Renal cortex interstitium (tissue), 11 donors: ENCODE measurements at regions not wholly inside any gene's neighbourhood (a gene's known extent, or its start where the extent isn't known, plus 50 kb on each side); places are given as distances from the start of the nearest gene placed in this dataset.
A peak's percentile ranks its signal among the peaks of the same experiment; 100 is the strongest.
"Not testable (repeated sequence)": the region's sequence is repeated elsewhere in the genome, so short reads cannot be mapped to it uniquely, and the experiment has no call there.

Experiments
- DNase-seq, 11 donors: peaks; one replicate each; pipeline ENCODE4 v3.0.0-alpha.2; 2013; ENCODE audit warnings: low read depth in 9 of 11, low spot score in 4 of 11; ENCODE audit errors: extremely low read depth in 1 of 11

DNA sequence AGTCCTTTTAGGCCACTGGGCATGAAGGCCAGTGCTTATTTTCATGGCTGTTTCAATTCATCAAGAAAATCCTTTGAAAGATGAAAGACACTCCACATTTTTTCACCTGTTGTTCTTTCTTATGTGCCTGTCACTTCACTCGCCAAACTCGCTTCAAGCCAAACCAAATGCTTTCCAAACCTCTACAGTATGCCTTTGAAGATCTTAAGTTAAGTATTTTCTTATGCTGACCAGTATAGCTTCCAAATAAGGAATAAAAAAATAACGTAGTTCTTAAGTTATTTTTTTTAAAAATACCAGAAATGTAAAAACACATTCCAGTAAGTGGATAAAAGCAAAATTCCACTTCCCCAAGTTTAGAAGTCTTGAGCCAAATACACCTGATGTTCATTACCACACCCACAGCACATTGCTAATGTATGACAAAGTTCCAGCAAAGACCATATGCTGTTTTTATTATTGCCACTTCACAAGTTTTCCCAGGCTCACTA is 186.1 kb downstream of the MTERF1 start:
- DNase-seq = no peak

DNA sequence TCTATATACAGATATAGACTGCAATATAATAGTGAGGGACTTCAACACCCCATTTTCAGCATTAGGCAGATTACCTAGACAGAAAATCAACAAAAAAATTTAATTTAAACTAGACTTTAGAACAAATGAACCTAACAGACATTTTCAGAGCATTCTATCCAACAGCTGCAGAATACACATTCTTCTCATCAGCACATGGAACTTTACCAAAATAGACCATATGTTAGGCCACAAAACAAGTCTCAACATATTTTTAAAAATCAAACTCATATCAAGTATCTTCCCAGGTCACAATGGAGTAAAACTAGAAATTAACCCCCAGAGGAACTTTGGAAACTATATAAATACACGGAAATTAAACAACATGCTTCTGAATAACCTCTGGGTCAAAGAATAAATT is 169.6 kb downstream of the MTERF1 start:
- no peak for DNase-seq

DNA sequence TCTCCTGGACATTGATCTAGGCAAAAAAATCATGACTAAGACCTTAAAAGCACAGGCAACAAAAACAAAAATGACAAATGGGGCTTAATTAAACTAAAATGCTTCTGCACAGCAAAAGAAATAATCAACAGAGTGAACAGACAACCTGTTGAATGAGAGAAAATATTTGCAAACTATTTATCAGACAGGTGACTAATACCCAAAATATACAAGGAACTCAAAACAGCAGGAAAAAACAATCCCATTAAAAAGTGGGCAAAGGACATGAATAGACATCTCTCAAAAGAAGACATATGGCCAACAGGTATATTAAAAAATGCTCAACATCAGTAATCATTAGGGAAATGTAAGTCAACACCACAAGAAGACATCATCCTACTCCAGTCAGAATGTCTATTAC is 166.8 kb downstream of the MTERF1 start:
- no peak for DNase-seq

DNA sequence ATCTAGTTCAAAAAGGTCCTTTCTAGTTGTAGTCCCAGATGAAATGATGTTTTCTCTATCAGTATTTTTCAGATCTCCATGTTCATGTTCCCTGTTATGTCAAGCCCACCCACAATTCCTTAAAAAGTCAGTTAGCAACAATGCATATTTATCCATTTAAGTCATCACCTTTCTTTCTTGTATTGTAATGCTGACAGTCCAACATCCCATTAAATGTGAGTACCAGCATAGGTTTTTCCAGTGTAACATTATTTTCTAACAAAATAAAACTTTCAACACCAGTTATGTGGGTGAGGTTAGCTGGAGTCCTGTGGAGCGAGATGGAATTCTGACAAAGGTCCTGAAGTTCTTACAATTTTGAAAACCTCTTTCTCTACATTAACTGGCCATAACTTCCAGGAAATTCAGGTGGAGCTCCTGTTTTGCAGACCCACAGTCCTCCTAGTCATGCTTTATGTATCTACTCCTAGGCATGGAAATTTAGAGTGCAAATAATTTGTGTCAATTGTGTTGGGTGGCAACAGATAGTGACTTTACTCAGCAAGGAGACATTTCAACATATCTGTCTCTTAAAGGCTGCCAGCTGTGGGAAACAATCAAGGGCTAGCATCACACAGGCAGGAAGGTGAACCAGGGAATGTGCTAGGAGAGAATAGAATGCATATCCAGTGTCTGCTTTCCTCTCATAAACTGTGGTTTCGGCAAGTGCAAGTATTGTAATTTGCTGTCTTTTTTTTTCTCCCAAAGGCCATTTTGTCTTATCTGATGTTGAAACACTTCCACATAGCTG is 162.6 kb downstream of the MTERF1 start:
- DNase-seq = no peak

DNA sequence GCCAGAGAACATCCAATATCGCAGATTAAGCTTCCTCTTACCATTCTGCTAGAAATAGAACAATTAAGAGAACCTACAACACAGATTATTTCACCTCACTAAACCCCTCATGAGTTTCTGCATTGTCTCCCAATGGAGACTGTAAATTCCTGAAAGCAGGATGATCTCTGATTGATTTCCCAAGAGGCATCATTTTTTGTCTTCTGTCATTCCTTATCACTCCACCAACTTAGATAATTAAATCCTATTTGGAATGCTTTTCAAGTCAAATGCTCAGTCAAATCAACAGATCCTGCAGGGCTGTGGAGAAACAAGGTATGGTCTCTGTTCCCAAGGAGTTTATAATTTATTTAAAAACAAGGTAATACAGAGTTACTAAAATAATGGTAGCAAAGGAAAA is 161.5 kb downstream of the MTERF1 start:
- no peak for DNase-seq

DNA sequence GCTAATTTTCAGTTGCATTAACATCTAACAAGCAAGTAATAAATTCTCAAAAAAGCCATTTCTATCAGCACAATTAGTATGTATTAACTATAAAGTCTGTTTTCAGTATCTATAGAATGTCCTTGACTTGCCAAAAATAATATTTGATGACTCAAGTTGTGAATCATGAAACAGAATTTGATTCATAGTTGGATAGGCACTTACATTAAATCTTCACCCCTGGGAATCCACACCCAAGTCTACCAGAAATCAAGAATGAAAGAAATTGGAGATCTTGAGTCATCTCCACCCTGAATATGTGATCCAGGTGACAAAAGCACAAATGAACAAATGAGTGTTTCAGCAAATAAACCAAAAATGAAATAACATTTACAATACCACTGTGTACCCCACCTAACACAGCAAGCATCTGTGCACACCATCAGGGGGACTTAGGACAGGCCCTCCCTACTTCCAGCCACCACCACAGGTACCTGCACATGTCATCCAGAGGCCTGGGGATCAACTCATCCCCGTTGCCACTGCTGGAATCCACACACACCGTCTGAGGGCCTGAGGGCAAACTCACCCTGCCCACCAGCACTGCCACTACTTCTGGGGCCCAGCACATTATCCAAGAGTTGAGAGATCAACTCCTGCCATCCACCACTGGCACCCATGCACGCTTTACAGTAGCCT is 160.1 kb downstream of the MTERF1 start:
- DNase-seq = no peak

DNA sequence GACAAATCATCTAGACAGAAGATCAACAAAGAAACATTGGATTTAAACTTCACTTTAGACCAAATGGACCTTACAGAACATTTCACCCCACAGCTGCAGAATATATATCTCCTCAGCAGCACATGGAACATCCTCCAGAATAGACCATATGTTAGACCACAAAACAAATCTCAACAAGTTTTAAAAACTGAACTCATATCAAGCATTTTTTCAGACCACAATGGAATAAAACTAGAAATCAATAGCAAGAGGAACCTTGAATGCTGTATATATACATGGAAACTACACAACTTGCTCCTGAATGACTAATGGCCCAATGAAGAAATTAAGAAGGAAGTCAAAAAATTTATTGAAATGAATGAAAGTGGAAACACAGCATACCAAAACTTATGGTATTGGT is 157.7 kb downstream of the MTERF1 start:
- no peak for DNase-seq

DNA sequence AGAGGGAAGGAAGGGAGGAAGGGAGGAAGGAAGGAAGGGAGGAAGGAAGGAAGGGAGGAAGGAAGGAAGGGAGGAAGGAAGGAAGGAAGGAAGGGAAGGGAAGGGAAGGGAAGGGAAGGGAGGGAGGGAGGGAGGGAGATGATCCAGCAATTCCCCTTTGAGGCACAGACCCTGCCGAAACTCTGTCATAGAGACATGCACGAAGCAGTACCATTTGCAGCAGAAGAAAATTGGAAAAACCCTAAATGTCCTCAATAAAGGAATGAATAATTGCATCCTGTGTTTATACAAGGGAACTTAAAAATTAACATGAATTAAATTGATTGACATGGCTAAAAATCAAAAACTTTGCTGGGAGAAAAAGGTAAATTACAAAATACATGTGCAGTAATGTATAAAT is 151.5 kb downstream of the MTERF1 start:
- not testable (repeated sequence) for DNase-seq

DNA sequence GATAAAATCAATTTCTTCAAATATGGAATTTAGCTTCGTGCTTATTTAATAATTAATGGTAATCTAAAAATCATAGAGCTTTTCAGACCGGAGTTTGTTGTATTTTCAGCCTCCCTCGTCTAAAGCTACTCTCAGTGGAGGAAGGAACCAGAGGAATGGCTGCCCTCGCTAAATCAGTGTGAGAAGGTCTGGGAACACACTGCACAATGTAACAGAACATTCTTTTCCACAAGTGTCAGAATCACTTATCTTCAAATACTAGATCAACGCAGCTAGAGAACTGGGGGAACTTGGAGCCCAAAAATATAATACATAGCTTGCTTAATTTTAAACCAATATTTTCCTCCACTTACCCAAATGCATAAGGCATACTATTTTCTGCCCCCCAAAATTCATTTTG is 148.5 kb downstream of the MTERF1 start:
- no peak for DNase-seq

DNA sequence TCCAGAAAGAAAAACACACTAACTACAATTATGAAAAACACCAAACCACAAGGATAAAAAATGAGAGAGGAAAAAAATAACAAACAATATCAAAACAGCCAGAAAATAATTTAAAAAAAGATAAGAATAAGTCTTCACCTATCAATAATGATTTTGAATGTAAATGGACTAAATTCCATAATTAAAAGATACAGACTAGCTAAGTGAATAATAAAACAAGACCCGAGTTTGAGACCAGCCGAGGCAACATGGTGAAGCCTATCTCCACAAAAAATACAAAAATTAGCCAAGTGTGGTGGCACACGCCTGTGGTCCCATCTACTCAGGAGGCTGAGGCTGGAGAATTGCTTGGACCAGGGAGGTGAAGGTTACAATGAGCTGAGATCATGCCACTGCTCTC is 131.1 kb downstream of the MTERF1 start:
- DNase-seq = no peak

DNA sequence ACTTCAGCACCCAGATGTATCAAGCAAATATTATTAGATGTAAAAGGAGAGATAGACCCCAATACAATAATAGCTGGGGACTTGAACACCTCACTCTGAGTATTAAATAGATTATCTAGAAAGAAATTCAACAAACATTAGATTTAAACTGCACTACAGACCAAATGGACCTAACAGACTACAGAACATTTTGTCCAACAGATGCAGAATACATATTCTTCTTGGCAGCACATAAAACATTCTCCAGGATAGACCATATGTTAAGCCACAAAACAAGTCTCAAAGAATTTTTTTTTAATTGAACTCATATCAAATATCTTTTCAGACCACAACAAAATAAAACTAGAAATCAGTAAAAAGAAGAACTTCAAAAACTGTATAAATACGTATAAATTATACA is 130.4 kb downstream of the MTERF1 start:
- DNase-seq = no peak

DNA sequence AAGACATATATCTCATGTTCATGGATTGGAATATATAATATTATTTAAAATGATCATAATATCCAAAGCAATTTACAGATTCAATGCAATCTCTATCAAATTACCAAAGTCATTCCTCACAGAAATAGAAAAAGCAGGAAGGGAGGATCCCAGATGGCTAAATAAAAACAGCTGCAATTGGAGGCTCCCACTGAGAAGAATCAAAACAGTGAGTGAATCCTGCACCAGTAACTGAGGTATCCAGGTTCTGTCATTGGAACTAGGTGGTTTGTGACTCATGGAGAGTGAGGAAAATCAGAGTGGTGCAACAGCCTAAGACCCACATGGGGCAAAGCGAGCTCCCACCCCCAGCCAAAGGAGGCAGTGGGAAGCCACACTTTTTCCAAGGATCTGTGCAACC is 128.4 kb downstream of the MTERF1 start:
- DNase-seq = no peak

DNA sequence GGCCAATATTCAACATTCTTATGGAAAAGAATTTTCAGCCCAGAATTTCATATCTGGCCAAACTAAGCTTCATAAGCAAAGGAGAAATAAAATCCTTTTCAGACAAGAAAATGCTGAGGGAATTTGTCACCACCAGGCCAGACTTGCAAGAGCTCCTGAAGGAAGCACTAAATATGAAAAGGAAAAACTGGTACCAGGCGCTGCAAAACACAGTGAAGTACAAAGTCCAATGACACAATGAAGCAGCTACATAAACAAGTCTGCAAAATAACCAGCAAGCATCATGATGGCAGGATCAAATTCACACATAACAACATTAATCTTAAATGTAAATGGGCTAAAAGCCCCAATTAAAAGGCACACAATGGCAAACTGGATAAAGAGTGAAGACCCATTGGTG is 126.2 kb downstream of the MTERF1 start:
- not testable (repeated sequence) for DNase-seq

DNA sequence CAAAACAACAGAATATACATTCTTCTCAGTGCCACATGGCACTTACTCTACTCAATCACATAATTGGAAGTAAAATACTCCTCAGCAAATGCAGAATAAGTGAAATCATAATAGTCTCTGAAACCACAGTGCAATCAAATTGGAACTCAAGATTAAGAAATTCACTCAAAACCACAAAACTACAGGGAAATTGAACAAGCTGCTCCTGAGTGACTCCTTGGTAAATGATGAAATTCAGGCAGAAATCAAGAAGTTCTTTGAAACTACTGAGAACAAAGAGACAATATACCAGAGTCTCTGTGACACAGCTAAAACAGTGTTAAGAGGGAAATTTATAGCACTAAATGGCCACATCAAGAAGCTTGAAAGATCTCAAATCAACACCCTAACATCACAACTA is 125.4 kb downstream of the MTERF1 start:
- not testable (repeated sequence) for DNase-seq

DNA sequence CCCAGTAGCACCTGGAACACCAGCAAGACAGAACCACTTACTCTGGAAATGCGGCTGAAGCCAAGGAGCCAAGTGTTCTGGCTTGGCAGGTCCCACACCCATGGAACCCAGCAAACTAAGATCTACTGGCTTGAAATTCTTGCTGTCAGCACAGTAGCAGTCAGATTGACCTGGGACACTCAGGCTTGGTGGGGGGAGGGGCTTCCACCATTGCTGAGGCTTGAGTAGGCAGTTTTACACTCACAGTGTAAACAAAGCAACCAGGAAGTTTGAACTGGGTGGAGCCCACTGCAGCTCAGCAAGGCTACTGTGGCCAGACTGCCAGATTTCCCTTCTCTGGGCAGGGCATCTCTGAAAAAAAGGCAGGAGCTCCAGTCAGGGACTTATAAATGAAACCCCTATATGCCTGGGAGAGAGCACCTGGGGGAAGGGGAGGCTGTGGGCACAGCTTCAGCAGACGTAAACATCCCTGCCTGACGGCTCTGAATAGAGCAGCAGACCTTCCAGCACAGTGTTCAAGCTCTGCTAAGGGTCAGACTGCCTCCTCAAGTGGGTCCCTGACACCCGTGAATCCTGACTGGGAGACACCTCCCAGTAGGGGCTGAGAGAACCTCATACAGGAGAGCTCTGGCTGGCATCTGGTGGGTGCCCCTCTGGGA is 121.2 kb downstream of the MTERF1 start:
- peak in 3 of 11 donors; percentile 1 to 12 (median 6) for DNase-seq

DNA sequence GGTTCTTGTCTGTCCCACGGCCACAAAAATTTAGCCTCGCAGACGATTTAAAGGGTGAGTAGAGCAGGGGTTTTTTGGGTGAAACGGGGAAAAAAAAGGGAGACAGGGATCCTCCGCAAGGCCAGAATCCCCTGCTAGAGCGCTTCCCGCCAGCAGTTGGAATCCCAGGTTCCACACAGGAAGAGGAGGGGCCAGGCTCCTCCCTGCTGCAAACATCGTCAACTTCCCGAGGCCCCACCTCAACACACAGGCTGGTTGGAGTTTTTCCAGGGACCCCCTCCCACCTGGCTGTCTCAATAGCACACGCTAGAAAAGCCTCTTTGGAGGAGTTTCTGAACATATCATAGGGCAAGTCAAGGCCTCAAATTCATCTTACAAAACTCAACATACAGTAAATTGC is 112.7 kb downstream of the MTERF1 start:
- DNase-seq = no peak

DNA sequence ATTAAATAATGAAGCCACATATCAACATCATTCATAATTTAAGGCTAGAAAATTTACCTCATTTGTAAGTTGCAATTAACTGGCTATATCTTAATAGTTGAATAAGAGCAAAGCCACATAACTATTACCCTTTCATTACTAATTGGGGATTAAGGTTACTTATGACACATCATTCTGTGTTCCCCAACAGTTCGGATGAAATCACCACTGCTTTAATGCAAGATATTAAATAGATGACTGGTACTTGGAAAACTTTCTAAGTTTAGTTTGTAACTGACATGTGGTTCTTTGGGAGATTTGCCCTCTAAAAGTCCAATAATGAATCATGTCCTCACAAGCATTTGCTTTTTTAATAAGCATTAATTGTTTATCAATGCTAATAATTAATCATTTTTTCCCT is 109.1 kb downstream of the MTERF1 start:
- DNase-seq = no peak

DNA sequence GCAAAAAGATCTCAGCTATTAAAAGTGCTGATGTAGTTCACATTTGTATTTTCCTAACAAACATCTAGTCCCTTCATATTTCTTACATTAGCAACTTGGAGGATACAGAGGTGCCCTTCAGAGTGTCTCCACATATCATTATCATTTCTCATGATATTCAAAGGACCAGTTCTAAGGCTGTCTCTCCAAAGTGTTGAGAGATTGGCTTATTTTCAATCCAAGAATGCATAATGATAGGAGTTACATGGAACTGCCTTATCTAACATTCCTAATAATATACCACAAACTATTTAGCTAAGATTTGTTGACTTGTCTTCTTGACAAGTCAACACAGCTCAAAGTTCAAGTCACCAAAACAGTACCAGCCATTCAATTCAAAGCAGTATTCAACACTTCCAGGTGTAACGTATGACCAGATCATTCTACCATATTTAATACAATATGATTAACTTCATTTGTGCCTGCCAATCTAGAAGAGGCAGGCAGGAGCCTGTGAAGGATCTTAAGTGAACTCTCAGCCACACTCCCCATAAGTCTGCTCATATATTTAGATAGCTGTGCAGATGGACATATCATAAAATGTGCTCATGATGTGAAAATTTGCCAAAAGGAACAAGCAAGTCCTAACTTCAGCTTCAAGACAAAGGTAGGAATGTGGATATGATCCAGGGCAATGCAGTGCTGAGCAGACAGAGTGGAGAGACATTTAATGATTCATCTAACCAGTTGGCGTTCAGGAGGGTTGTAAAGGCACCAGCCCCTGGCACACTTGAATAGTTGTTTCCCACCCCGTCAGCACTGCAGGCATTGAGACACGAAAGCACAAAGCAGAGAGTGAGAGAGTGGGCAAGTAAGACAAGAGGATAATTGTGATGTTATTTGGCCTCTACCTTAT is 108.3 kb downstream of the MTERF1 start:
- DNase-seq = no peak

DNA sequence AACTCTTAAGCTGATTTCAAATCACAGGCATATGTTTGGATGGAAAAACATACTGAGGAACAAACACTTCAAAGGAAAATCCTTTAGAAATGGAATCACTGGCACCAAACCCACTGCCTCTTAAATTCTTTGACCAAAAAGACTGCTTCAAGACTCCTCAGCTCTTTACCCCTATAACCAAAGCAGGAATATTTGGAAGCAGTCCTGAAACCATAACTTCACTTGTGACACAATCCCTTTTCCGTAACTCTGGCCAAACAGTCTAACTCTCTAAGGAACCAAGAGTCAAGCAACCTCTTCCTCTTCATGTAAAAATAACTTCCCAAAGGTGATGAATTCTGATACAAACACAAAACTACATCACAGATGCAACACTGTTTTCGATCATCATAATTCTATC is 104.3 kb downstream of the MTERF1 start:
- DNase-seq = no peak
